HG03520 (cell line): ENCODE measurements at regions not wholly inside any gene's neighbourhood (a gene's known extent, or its start where the extent isn't known, plus 50 kb on each side); places are given as distances from the start of the nearest gene placed in this dataset.
"Not testable (repeated sequence)": the region's sequence is repeated elsewhere in the genome, so short reads cannot be mapped to it uniquely, and the experiment has no call there.

ENCODE experiments used
- ATAC-seq: cut with Tn5 transposase; IDR thresholded peaks from one replicate; pipeline ENCODE4 v1.9.1; 2021; ENCODE audit warnings: mild to moderate bottlenecking, moderate library complexity; ENCODE audit not compliant: unreplicated experiment

DNA sequence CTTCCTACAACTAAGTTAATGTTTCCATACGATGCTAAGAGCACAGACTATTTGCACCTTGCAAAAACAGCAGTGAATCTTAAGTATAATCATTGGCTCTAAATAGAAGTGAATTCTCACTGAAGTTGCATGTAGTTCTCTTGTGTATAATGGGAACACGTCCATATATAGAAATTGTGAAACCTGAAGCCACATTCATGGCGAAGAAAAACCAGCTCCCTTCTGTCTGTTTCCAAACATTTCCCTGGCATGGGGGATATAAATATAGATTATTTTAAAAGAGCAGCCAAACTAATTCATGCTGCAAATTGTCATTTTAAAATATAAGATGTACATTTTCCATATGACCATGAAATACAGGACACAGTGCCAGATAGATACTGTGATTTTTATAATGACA, 71.1 kb downstream of the TRAM1L1 start:
- no peak for ATAC-seq

- no peak for ATAC-seq
These were observed 74.7 kb downstream of the TRAM1L1 start for GRCh38 chr4:117010671-117011070.

DNA sequence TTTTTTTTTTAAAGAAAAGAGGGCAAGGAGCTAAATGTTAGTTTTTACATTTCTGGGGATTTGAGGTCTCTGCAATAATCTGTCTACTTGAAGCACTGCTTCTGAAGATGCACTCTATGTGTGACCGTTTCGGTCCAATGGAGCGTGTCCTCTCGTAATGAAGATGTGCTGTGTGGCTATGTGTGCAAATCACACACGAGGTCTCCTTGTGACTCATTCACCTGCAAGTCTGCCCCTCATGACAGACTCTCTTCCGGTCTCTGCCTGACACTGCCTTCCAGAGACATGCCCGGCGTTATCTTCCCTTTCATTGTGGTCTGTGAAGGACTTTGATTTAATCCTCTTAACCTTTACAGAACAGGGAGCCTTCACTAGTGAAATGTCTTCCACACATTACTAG, 84.3 kb downstream of the TRAM1L1 start:
- peak; percentile 97 for ATAC-seq

DNA sequence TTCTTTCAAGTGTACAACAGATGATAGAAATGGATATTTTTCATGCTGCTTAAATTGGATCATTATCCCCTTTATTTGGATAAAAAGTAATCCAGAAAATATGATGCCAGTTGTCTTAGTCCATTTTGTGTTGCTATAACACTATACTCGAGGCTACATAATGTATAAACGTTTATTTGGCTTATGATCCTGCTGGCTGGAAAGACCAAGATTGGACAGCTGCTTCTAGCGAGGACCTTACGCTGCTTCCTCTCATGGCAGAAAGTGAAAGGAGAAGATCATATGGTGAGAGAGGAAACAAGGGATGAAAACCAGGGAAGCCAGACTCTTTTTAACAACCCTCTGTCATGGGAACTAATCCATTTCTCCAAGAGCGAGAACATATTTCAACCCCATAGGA, 102.7 kb downstream of the TRAM1L1 start:
- no peak for ATAC-seq

- ATAC-seq = not testable (repeated sequence)
These were observed 104.9 kb downstream of the TRAM1L1 start for GRCh38 chr4:116980436-116980835.

DNA sequence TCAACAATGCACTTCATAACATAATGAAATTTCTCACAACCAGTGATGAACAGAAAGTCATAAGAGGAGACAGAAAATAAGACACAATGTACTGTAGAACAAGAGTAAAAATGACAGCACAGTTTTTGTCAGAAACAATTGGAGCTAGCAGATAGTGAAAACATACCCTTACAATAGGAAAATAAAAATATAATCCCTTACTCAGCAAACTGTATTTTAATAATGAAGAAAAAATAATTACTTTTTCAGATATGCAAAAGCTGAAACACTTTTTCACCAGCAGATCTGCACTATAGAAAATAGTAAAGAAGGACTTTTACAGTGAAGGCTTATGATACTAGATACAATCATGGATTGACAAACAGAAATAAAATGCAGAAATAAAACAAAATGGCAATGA, 126.3 kb downstream of the TRAM1L1 start:
- no peak for ATAC-seq

DNA sequence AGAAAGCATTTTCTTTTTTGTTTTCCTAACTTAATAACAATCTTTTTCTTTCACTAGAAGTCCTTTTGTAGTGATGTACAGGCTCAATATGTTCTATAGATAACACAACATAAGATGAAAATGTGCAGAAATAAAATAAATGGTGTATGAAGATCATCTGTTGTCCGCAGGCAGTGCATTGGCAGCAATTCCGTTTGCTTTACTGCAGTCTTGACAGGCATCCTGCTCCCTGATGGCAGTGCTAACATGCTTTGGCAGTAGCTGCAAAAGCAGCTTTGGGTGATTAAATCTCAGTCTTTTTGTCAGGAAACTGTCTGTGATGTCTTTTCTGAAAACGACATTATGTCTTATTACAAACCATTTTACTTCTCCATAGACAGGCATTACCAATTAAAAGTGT, 131.4 kb downstream of the TRAM1L1 start:
- ATAC-seq = no peak

- no peak for ATAC-seq
These were observed 132.7 kb downstream of the TRAM1L1 start for GRCh38 chr4:116952530-116953136.

- ATAC-seq = no peak
These were observed 135.5 kb downstream of the TRAM1L1 start for GRCh38 chr4:116949856-116950255.

- ATAC-seq = no peak
These were observed 143.1 kb downstream of the TRAM1L1 start for GRCh38 chr4:116942315-116942714.

GRCh38 chr4:116930329-116930728, 155.0 kb downstream of the TRAM1L1 start:
- no peak for ATAC-seq

DNA sequence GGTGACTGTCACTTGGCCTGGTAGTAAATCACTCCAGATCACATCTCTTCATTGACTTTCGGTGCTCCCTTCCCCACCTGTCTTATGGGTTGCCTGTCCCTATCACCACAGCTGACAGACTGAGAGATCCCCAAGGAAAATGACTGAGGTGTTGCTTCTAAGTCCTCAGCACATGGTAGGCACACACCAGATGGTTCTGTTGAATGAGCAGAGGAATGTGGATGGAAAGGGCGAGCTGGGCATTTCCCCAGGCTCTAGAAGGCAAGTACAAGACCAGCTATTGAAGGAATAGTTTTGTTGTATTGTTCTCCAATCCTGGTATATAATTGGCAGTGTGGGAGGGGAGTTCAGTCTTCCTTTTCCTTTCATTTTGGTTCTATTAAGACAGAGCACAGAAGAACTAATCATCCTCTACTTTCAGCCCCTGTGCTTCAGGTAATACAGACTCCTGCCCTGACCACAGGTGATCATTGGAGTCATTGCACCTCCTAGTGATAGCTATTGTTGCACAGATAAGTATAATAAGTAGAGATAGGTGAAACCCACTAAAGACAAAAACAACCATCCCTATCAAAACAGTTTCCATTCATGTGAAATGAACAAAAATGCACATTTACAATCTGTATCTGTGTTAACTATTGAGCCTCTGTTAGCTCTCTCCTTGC, 158.6 kb downstream of the TRAM1L1 start:
- ATAC-seq = no peak

DNA sequence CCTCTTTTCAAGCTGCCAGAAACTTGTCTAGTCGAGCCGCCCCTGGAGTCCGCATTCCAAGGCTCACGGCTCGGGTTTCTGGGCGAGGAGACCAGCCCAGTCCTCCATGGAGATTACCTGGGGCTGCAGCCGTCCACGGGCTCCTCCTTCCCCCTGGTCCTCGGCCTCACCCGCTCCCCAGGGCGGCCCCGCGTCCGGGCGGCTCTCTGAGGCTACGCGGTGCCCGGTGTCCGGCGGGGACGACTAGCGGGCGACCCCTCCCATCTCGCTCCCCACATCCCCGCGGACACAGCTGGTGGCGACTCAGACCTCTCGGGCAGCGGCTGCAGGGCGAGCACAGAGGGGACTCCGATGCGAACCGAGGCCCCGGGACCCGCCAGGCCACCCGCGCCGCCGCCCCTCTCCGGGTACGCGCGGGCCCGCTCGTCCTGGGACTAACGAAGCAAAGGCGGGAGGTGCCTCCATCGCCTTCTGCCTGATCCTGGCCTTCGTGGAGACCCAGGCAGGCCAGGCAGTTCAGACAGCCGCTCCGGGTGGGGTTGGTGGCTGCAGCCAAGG, 159.4 kb downstream of the TRAM1L1 start:
- no peak for ATAC-seq

- ATAC-seq = no peak
These were observed 162.0 kb downstream of the TRAM1L1 start for GRCh38 chr4:116923389-116923788.

DNA sequence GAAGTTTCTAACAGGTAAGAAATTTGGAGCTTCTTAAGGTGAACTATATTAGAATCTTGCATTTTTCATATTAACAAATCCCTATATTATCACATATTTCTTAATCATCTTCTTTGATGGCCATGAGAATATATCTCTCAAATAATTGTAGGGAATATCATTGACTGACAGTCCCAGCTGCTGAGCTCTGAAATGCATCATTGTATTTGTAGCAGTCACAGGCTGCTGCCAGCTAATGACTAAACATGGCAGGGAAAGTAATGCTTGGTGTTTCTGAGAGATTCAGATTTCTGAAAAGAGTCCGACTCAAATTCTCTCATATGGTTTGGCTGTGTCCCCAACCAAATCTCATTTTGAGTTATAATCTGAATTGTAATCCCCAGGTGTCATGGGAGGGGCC, 171.9 kb downstream of the TRAM1L1 start:
- no peak for ATAC-seq

GRCh38 chr4:116906758-116907157, 178.6 kb downstream of the TRAM1L1 start:
- no peak for ATAC-seq

GRCh38 chr4:116899561-116899960, 185.8 kb downstream of the TRAM1L1 start:
- no peak for ATAC-seq

DNA sequence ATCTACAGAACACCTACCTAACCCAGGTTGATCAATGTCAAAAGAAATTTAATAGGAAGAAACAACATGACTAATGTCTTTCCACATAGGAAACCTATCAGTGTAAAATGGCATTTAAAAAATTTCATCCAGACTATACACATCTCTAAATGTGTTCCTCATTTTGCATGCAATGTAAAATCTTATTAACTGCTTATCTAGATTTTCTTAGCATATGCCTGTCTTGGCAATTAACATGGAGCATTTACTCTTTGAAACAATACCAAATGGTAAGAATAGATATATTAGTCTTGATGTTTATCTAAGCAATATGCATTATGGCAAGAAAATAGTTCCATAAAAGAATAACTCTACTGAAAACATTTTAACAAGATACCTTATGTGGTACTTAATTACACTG, 199.8 kb downstream of the TRAM1L1 start:
- ATAC-seq = no peak

GRCh38 chr4:116882503-116882902, 202.9 kb downstream of the TRAM1L1 start:
- no peak for ATAC-seq

GRCh38 chr4:116881077-116881476, 204.3 kb downstream of the TRAM1L1 start:
- no peak for ATAC-seq

DNA sequence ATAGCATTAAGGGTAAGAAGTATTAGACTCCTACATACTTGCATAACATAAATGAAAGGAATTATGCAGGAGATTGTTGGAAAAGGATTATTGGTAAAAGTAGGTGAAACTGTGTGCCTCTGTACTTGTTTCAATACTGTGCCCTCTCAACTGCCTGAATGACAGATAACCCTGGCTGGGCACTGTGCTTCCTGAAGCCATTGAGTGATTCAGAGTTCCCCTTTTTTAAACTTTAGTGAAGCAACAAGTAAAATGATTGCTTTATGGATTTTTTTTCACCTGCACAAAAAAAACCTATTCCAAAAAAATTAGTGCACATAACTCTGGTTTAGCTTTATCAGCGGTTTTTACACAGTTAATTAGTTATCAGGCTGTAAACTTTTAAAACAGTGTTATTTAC, 204.8 kb downstream of the TRAM1L1 start:
- no peak for ATAC-seq

DNA sequence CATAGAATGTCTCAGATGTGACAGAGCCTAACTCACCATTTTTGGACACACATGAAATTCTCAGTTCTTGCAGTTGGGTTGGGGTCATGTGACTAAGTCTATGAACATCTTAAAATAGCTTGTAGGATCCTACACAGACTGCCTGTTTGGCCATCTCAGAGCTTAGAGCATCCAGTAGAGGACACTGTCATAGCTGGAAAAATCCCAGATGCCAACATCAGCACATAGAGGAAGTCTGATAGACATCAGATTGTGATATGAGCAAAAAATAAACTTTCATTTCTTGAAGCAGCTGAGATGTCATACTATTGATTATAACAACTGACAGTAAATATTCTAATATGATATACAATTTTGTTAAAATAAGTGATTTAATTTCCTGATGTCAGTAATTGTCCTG, 207.1 kb downstream of the TRAM1L1 start:
- no peak for ATAC-seq

DNA sequence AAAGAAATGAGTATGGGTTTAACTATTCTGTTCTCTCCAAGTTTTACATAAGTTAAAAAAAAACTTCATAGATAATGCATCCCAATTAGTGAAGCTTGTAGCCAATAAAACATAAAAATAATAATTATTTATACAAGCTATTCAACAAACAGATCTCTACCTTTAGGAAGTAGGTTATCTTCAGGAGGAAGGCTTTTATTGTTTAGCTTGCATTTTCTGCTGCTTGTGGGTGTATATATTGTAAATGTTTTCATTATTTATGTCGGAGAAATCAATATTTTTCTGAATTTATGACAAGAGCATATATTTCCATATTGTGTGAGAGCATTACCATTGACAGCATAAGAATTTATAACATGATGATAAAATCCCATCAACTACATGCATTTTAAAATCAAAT, 208.3 kb downstream of the TRAM1L1 start:
- ATAC-seq = no peak
